Neural progenitor cell (in vitro differentiated cells): ENCODE measurements at regions not wholly inside any gene's neighbourhood (a gene's known extent, or its start where the extent isn't known, plus 50 kb on each side); places are given as distances from the start of the nearest gene placed in this dataset.
A peak's percentile ranks its signal among the peaks of the same experiment; 100 is the strongest.

Experiments used
- DNase-seq: peaks from one replicate; pipeline ENCODE4 v3.0.0-alpha.2; 2016; ENCODE audit warnings: low spot score
- H2AFZ ChIP-seq: fragments of 200-600 bp; sonication (generic); replicated peaks from 2 replicates; pipeline ENCODE4 v1.6.1; 2016; ENCODE audit warnings: antibody characterized with exemption
- H3F3A ChIP-seq: fragments of 200-600 bp; sonication (generic); 2 replicates; pipeline ENCODE4 v1.6.1; 2016; ENCODE audit warnings: antibody characterized with exemption, low read depth
- H3K27ac ChIP-seq: fragments of 200-600 bp; sonication (generic); 2 replicates; pipeline ENCODE4 v1.5.1; 2016; ENCODE audit warnings: mild to moderate bottlenecking
- H3K27me3 ChIP-seq: fragments of 200-600 bp; sonication (generic); 2 replicates; pipeline ENCODE4 v1.6.1; 2016; ENCODE audit warnings: mild to moderate bottlenecking, moderate library complexity
- H3K36me3 ChIP-seq: fragments of 200-600 bp; sonication (generic); 2 replicates; pipeline ENCODE4 v1.5.1; 2016
- H3K4me1 ChIP-seq: fragments of 200-600 bp; sonication (generic); 2 replicates; pipeline ENCODE4 v1.6.1; 2016; ENCODE audit warnings: mixed run types
- H3K4me2 ChIP-seq: fragments of 200-600 bp; sonication (generic); 2 replicates; pipeline ENCODE4 v1.6.1; 2016
- H3K4me3 ChIP-seq: fragments of 200-600 bp; sonication (generic); 2 replicates; pipeline ENCODE4 v1.5.1; 2016
- H3K79me2 ChIP-seq: fragments of 200-600 bp; sonication (generic); 2 replicates; pipeline ENCODE4 v1.6.1; 2016; ENCODE audit warnings: low read depth
- H3K9ac ChIP-seq: fragments of 200-600 bp; sonication (generic); 2 replicates; pipeline ENCODE4 v1.6.1; 2016
- H3K9me3 ChIP-seq: fragments of 200-600 bp; sonication (generic); 2 replicates; pipeline ENCODE4 v1.5.1; 2016; ENCODE audit warnings: low read depth
- H4K20me1 ChIP-seq: fragments of 200-600 bp; sonication (generic); 2 replicates; pipeline ENCODE4 v1.6.1; 2016; ENCODE audit warnings: low read depth
- H3K27ac Mint-ChIP-seq: 3 replicates; pipeline ENCODE4 v1.8.0; 2021; ENCODE audit warnings: mixed read lengths
- H3K27me3 Mint-ChIP-seq: 2 replicates; pipeline ENCODE4 v1.8.0; 2022; ENCODE audit warnings: low read depth, mild to moderate bottlenecking, inconsistent platforms, moderate library complexity, mixed read lengths; ENCODE audit not compliant: insufficient read depth
- H3K36me3 Mint-ChIP-seq: 3 replicates; pipeline ENCODE4 v1.8.0; 2021; ENCODE audit warnings: mixed read lengths
- H3K4me1 Mint-ChIP-seq: 3 replicates; pipeline ENCODE4 v1.8.0; 2021; ENCODE audit warnings: mixed read lengths
- H3K4me3 Mint-ChIP-seq: 3 replicates; pipeline ENCODE4 v1.8.0; 2021; ENCODE audit warnings: mild to moderate bottlenecking, moderate library complexity, mixed read lengths
- H3K9me3 Mint-ChIP-seq: 3 replicates; pipeline ENCODE4 v1.8.0; 2020; ENCODE audit warnings: mixed read lengths
- CTCF ChIP-seq: fragments of 200-600 bp; sonication (generic); IDR thresholded peaks from 2 replicates; pipeline ENCODE4 v1.5.1; 2017; ENCODE audit warnings: antibody characterized with exemption, mild to moderate bottlenecking
- EZH2 ChIP-seq: fragments of 200-600 bp; sonication (generic); IDR thresholded peaks from 2 replicates; pipeline ENCODE4 v1.6.1; 2017; ENCODE audit warnings: antibody characterized with exemption, mild to moderate bottlenecking, moderate library complexity
- EZH2phosphoT487 ChIP-seq: fragments of 200-600 bp; sonication (generic); IDR thresholded peaks from 2 replicates; pipeline ENCODE4 v1.6.1; 2017; ENCODE audit warnings: antibody characterized with exemption

DNA sequence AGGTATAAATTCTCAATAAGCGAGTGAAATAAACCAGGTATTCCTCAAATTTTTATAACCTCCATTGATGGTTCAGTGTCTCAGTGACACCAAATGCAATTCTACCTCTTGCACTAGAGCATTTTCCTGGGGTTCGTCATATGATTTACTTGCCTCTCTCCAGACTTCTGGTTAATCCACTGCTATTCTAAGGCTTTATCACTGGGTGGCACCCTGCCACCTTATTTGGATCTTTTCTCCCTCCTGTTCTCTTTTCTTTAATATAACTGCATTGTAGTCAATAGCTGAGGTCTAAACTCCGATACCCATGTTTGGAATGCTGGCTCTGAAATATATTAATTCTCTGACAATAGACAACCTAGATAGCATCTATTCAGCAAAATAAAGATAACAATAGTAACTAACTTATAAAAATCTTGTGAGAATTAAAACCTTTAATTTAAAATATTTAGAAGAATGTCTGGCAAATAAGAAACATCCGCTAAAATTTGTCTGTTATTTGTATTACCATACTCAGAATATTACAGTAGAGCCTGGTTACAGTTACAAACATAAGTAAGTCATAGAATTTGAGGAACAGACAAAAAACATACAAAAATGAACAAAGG lies 436.4 kb downstream of the PLA2G4A start:
- Histone ChIP-seq H4K20me1 (no peaks in the 10 kb centered on the region), H3K9ac (no peak overlapping the region), H3K27me3 (no peaks in the 10 kb centered on the region), H3K27ac (no peak overlapping the region), H3K9me3 (no peaks in the 10 kb centered on the region), H3K79me2 (no peaks in the 10 kb centered on the region), H3K4me2 (no peak overlapping the region), H3F3A (no peaks in the 10 kb centered on the region), H2AFZ (no peak overlapping the region), H3K4me1 (no peaks in the 10 kb centered on the region), H3K4me3 (no peak overlapping the region), H3K36me3 (no peaks in the 10 kb centered on the region)
- Mint-ChIP-seq H3K27me3 (no peaks in the 10 kb centered on the region), H3K4me3 (no peak overlapping the region), H3K36me3 (no peaks in the 10 kb centered on the region), H3K9me3 (no peaks in the 10 kb centered on the region), H3K4me1 (peaks cover 4% of the 10 kb centered on the region), H3K27ac (no peak overlapping the region)
- peak; percentile 63 for DNase-seq
- TF ChIP-seq EZH2 = no peak
- TF ChIP-seq CTCF = peak; percentile 84
- TF ChIP-seq EZH2phosphoT487 = no peak

DNA sequence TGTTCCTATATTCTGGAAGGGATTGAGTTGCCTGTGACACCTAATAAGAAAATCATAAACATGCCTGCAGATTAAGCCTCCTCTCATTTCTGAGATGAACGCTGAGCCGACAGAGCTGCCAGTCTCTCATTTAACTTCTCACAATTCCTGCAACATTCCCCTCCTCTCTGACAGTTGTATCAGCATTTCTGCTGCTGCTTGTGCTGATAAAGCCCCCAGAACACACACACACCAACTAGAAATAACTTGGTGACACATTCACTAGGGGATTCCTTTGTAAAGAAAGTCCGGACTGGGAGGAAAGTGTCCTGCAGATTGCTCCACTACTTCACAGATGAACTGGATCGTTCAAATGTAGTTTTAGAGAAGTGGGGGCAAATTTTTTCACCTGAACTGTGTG lies 437.3 kb downstream of the PLA2G4A start:
- H3K4me3 ChIP-seq = no peak overlapping the region
- no peak for DNase-seq

DNA sequence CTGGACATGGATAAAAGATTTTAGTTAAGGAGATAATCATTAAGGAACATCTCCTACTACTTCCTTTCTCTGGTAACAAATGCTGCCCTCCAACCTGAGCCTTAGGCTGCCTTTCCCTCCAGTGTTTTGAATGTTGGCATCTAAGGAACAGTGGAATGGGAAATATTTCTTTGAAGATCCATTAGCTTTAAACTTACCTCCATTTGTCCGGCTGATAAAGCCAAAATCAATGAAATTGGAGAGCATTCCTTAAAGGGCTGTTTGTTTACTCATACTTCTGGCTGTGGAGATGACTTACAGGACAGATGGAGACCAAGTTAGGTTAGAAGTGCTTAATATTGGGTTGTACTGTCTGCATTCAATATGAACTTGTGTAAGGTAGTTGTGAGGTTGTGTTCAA lies 439.1 kb downstream of the PLA2G4A start:
- Histone ChIP-seq H4K20me1 (no peaks in the 10 kb centered on the region), H3K4me1 (no peaks in the 10 kb centered on the region), H3K9me3 (no peaks in the 10 kb centered on the region), H2AFZ (no peak overlapping the region), H3K4me3 (no peak overlapping the region), H3K27me3 (no peaks in the 10 kb centered on the region), H3K79me2 (no peaks in the 10 kb centered on the region), H3K4me2 (no peak overlapping the region), H3K9ac (no peak overlapping the region), H3F3A (no peaks in the 10 kb centered on the region), H3K36me3 (no peaks in the 10 kb centered on the region), H3K27ac (no peak overlapping the region)
- Mint-ChIP-seq H3K9me3 (no peaks in the 10 kb centered on the region), H3K27me3 (no peaks in the 10 kb centered on the region), H3K4me3 (no peak overlapping the region), H3K36me3 (no peaks in the 10 kb centered on the region), H3K27ac (no peak overlapping the region), H3K4me1 (no peaks in the 10 kb centered on the region)
- TF ChIP-seq EZH2phosphoT487 (no peak), CTCF (no peak), EZH2 (no peak)
- no peak for DNase-seq

More for the DNA sequence above, 437.3 kb downstream of the PLA2G4A start:
- H3K4me1 Mint-ChIP-seq = peaks cover 4% of the 10 kb centered on the region
- no peak overlapping the region for H3K9ac ChIP-seq
- no peaks in the 10 kb centered on the region for H3F3A ChIP-seq
- H3K9me3 Mint-ChIP-seq = no peaks in the 10 kb centered on the region
- H3K4me2 ChIP-seq = no peak overlapping the region
- no peaks in the 10 kb centered on the region for H3K27me3 ChIP-seq
- no peaks in the 10 kb centered on the region for H4K20me1 ChIP-seq
- no peaks in the 10 kb centered on the region for H3K9me3 ChIP-seq
- no peak for TF ChIP-seq EZH2phosphoT487
- TF ChIP-seq CTCF = no peak
- no peak for TF ChIP-seq EZH2
- no peaks in the 10 kb centered on the region for H3K36me3 Mint-ChIP-seq
- H3K4me1 ChIP-seq = no peaks in the 10 kb centered on the region
- H3K4me3 Mint-ChIP-seq = no peak overlapping the region
- H3K27me3 Mint-ChIP-seq = no peaks in the 10 kb centered on the region
- H3K79me2 ChIP-seq = no peaks in the 10 kb centered on the region
- no peaks in the 10 kb centered on the region for H3K36me3 ChIP-seq
- no peak overlapping the region for H3K27ac Mint-ChIP-seq
- peak overlapping the region; percentile 67 for H2AFZ ChIP-seq
- H3K27ac ChIP-seq = no peak overlapping the region
